ENCODE measurements at regions not wholly inside any gene's neighbourhood (a gene's known extent, or its start where the extent isn't known, plus 50 kb on each side); places are given as distances from the start of the nearest gene placed in this dataset.

- H3K36me3 ChIP-seq, result no peaks in the 10 kb centered on the region
- TF ChIP-seq POLR2AphosphoS5 (IDR thresholded peaks at IDR 0.05) (no peak), EP300 (IDR thresholded peaks at IDR 0.05) (no peak), POLR2A (IDR thresholded peaks at IDR 0.05) (no peak)
- TF ChIP-seq, protein P1, sequence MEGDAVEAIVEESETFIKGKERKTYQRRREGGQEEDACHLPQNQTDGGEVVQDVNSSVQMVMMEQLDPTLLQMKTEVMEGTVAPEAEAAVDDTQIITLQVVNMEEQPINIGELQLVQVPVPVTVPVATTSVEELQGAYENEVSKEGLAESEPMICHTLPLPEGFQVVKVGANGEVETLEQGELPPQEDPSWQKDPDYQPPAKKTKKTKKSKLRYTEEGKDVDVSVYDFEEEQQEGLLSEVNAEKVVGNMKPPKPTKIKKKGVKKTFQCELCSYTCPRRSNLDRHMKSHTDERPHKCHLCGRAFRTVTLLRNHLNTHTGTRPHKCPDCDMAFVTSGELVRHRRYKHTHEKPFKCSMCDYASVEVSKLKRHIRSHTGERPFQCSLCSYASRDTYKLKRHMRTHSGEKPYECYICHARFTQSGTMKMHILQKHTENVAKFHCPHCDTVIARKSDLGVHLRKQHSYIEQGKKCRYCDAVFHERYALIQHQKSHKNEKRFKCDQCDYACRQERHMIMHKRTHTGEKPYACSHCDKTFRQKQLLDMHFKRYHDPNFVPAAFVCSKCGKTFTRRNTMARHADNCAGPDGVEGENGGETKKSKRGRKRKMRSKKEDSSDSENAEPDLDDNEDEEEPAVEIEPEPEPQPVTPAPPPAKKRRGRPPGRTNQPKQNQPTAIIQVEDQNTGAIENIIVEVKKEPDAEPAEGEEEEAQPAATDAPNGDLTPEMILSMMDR (IDR thresholded peaks at IDR 0.05), result no peak
These were observed 540.9 kb upstream of the SGCD start for GRCh38 chr5:155786108-155786507.

GRCh38 chr5:155792873-155793272 lies 534.1 kb upstream of the SGCD start:
- H3K36me3 ChIP-seq, result no peaks in the 10 kb centered on the region
- 61 to 65% methylated on average over 1 of the region's 1 CpG for WGBS, 2 donors
- TF ChIP-seq POLR2AphosphoS5 (IDR thresholded peaks at IDR 0.05) (no peak), POLR2A (IDR thresholded peaks at IDR 0.05) (no peak), EP300 (IDR thresholded peaks at IDR 0.05) (no peak)
- TF ChIP-seq, protein P1 (IDR thresholded peaks at IDR 0.05), result no peak
- no peaks in the 10 kb centered on the region for H3K27me3 ChIP-seq
- no peak for ATAC-seq (ENCODE audit: low FRiP score in 2 of 2)
- no peak overlapping the region for H3K27ac ChIP-seq
- H3K4me3 ChIP-seq, result no peak overlapping the region
- DNase-seq, result no peak
- H3K9me3 ChIP-seq, result peaks cover 7 to 17% (median 9%) of the 10 kb centered on the region in 4 donors
- no peaks in the 10 kb centered on the region for H3K4me1 ChIP-seq

More at GRCh38 chr5:155786108-155786507, 540.9 kb upstream of the SGCD start:
- no peaks in the 10 kb centered on the region for H3K9me3 ChIP-seq
- WGBS, 2 donors, result 79 to 84% methylated on average over 1 of the region's 1 CpG
- no peaks in the 10 kb centered on the region for H3K27me3 ChIP-seq
- DNase-seq, result no peak
- ATAC-seq (ENCODE audit: low FRiP score in 2 of 2), result no peak
- H3K27ac ChIP-seq, result no peak overlapping the region
- no peaks in the 10 kb centered on the region for H3K4me1 ChIP-seq
- H3K4me3 ChIP-seq, result no peak overlapping the region

DNA sequence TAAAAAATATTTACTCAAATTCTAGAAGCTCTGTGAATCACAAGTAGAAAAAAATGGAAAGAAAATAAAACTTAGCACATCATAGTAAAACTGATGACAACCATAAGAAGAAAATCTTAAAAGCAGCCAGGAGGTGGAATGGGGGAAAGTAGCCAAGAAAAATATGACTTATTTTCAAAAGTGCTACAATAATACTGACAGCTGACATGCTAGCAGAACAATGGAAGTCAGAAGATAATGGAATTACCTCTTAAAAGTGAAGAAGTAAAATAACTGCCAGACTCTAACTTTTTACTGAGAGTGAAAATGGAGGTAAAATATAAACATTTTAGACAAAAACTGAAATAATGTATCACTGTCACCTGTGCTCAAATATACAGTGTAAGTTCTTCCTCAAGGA lies 532.2 kb upstream of the SGCD start:
- ATAC-seq (ENCODE audit: low FRiP score in 2 of 2) (no peak), DNase-seq (no peak)
- TF ChIP-seq EP300 (IDR thresholded peaks at IDR 0.05), result no peak
- TF ChIP-seq POLR2AphosphoS5 (IDR thresholded peaks at IDR 0.05), result no peak
- TF ChIP-seq POLR2A (IDR thresholded peaks at IDR 0.05), result no peak
- TF ChIP-seq, protein P1 (IDR thresholded peaks at IDR 0.05), result no peak
- Histone ChIP-seq H3K27ac (no peak overlapping the region), H3K36me3 (no peaks in the 10 kb centered on the region), H3K9me3 (peaks cover 7 to 17% (median 9%) of the 10 kb centered on the region in 4 donors), H3K4me3 (no peak overlapping the region), H3K27me3 (no peaks in the 10 kb centered on the region), H3K4me1 (no peaks in the 10 kb centered on the region)

DNA sequence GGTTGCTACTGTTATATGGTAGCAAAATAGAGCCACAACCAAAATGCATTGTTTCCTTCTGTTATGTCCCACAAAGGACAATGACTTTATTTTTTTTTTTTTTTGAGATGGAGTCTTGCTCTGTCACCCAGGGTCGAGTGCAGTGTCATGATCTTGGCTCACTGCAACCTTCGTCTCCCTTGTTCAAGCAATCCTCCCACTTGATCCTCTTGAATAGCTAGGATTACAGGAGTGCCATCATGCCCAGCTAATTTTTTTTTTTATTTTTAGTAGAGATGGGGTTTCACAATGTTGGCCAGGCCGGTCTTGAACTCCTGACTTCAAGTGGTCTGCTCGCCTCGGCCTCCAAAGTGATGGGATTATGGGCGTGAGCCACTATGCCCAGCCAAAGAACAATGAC lies 527.7 kb upstream of the SGCD start:
- Histone ChIP-seq H3K9me3 (peaks cover 0 to 8% (median 3%) of the 10 kb centered on the region in 4 donors), H3K27me3 (no peaks in the 10 kb centered on the region), H3K4me1 (no peaks in the 10 kb centered on the region), H3K36me3 (no peaks in the 10 kb centered on the region), H3K4me3 (no peak overlapping the region), H3K27ac (no peak overlapping the region)
- TF ChIP-seq, protein P1 (IDR thresholded peaks at IDR 0.05), result no peak
- TF ChIP-seq POLR2AphosphoS5 (IDR thresholded peaks at IDR 0.05) (no peak), POLR2A (IDR thresholded peaks at IDR 0.05) (no peak), EP300 (IDR thresholded peaks at IDR 0.05) (no peak)
- no peak for ATAC-seq (ENCODE audit: low FRiP score in 2 of 2)
- DNase-seq, result no peak
- WGBS, 2 donors, result 78% methylated on average over 6 of the region's 6 CpGs

DNA sequence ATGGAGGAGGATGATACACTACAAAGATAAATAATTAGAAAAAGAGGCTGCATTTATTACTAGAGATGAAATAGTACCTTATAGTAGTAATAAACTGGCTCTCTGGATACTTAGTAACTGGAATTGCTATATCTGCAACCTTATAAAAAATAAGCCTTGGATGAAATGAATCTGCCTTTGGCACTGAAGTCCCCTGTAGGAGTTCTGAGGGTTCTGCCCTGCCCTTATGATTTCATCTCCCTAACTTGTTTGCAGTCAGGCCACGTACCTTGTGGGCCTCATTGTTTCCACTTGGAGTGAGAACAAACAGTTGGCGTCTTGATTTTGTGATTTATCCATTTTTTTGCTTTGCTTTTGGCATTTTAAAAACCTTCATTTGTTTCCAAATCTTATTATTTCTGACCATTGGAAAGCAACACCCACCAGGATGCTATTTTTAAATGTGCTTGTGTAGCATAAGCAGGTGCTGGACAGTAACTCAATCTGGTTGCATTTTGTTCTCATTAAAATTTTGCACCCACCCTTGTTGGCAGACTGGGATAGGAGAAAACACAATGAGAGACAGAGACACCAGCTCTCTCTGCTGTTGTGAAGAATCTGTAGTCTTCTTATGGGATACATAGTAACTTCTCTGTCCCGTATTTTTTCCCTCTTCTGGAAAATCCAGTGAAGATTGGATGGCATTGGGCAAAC lies 518.9 kb upstream of the SGCD start:
- DNase-seq, result no peak
- H3K27ac ChIP-seq, result no peak overlapping the region
- no peaks in the 10 kb centered on the region for H3K9me3 ChIP-seq
- 70 to 78% methylated on average over 3 of the region's 3 CpGs for WGBS, 2 donors
- no peaks in the 10 kb centered on the region for H3K36me3 ChIP-seq
- no peaks in the 10 kb centered on the region for H3K27me3 ChIP-seq
- no peak for ATAC-seq (ENCODE audit: low FRiP score in 2 of 2)
- no peak overlapping the region for H3K4me3 ChIP-seq
- H3K4me1 ChIP-seq, result no peaks in the 10 kb centered on the region
- TF ChIP-seq POLR2AphosphoS5 (IDR thresholded peaks at IDR 0.05), result no peak
- TF ChIP-seq EP300 (IDR thresholded peaks at IDR 0.05), result no peak
- TF ChIP-seq, protein P1 (IDR thresholded peaks at IDR 0.05), result no peak
- TF ChIP-seq POLR2A (IDR thresholded peaks at IDR 0.05), result no peak
